HG03025 (cell line): ENCODE measurements at regions not wholly inside any gene's neighbourhood (a gene's known extent, or its start where the extent isn't known, plus 50 kb on each side); places are given as distances from the start of the nearest gene placed in this dataset.
"Not testable (repeated sequence)": the region's sequence is repeated elsewhere in the genome, so short reads cannot be mapped to it uniquely, and the experiment has no call there.

Experiments
- ATAC-seq: cut with Tn5 transposase; IDR thresholded peaks from one replicate; pipeline ENCODE4 v1.9.1; 2021; ENCODE audit warnings: mild to moderate bottlenecking, moderate library complexity; ENCODE audit not compliant: unreplicated experiment, low FRiP score

GRCh38 chr1:185549906-185550305 is 184.3 kb upstream of the HMCN1 start:
- no peak for ATAC-seq

DNA sequence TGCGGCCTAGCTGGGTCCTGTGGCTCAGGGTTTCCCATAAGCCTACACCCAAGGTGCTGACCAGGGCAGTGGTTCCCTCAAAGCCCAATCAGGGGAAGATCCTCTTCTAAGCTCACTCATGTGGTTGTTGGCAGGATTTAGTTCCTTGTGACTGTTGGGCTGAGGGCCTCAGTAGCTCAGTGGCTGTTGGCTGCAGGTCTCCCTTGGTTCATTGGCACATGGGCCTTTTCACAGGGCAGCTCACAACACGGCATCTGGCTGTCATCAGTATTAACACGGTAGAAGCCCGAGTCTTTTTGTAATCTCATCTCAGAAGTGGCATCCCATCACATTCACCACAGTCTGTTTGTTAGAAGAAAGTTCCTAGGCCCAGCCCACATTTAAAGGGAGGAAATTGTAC is 188.2 kb upstream of the HMCN1 start:
- ATAC-seq = no peak

- ATAC-seq = no peak
Observed at GRCh38 chr1:185541871-185542301, 192.3 kb upstream of the HMCN1 start.

DNA sequence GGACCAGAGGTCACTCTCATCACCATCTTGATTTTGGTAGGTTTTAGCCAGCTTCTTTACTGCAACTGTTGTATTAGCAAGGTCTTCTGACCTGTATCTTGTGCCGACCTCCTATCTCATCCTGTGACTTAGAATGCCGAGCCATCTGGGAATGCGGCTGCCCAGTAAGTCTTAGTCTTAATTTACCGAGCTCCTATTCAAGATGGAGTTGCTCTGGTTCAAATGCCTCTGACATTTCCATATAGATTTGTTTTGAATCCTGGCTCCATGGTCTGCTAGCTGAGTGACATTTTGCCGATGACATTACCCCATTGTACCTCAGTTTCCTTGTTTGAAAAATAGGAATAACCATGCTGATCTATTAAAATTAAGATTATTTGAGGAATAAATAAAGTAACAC is 193.9 kb upstream of the HMCN1 start:
- ATAC-seq = no peak

- ATAC-seq = no peak
Observed at GRCh38 chr1:185539277-185539943, 194.8 kb upstream of the HMCN1 start.

DNA sequence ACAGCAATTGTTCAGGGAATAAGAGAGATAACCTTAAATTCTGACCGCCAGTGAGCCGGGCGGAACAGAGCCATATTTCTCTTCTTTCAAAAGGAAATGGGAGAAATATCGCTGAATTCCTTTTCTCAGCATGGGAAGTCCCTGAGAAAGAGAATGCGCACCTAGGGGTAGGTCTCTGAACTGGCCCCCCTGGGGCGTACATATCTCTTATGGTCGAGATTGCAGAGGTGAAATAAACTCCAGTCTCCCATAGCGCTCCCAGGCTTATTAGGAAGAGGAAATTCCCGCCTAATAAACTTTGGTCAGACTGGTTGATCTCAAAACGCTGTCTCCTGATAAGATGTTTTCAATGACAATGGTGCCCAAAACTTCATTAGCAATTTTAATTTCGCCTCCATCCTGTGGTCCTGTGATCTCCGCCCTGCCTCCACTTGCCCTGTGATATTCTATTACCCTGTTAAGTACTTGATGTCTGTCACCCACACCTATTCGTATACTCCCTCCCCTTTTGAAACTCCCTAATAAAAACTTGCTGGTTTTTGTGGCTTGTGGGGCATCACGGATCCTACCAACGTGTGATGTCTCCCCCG is 195.8 kb upstream of the HMCN1 start:
- ATAC-seq = not testable (repeated sequence)

DNA sequence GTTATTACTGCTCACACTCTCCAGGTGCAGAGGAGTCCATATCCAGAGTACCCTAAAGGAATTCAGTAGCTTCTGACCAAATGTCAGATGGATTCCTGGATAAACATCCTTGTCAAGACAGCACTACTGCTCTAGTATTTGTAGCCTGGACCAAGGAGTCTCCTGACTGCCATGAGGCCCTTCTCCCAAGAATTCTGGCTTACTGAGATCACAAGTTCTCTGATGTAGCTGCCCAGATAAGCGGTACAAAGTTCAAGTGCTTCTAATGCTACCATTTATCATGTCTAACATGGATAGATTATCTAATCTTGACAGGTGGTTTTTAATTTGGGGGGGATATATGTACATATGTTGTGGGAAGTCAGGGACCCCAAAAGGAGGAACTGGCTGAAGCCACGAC is 196.6 kb upstream of the HMCN1 start:
- no peak for ATAC-seq

DNA sequence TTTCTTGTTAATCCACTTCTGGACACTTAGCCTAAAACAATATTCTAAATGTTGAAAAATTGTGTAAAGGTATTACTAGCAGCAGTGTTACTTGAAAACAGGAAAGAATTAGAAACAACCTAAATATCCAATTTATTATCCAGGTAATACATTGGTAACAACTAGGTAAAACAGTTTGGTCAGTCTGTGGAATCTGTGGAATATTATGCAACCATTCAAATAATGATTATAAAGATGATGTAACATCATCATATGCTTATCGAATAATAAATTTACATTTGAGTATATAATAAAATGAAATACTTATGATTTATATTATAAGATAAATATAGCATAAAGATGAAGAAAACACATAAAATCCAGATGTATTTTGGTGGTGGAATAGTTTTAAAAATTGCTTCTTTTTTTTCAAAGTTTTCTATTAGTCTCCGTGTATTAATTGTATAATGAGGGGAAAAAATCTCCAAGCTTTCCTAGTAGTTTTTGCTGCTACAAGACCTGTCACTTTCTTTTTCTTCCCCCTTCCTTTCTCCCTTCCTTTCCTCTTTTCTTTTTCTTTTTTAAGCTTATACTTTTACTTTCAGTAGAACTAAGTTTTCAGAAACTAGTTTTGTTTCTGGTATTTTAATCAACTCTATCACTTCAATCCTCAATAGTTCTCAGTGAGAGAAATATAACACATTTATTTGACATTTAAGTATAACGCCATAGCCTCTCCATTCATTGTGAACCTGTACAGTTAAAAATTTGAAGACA is 197.8 kb upstream of the HMCN1 start:
- ATAC-seq = no peak

GRCh38 chr1:185535621-185536020 is 198.6 kb upstream of the HMCN1 start:
- ATAC-seq = no peak

- ATAC-seq = no peak
Observed at GRCh38 chr1:185534801-185535200, 199.4 kb upstream of the HMCN1 start.

DNA sequence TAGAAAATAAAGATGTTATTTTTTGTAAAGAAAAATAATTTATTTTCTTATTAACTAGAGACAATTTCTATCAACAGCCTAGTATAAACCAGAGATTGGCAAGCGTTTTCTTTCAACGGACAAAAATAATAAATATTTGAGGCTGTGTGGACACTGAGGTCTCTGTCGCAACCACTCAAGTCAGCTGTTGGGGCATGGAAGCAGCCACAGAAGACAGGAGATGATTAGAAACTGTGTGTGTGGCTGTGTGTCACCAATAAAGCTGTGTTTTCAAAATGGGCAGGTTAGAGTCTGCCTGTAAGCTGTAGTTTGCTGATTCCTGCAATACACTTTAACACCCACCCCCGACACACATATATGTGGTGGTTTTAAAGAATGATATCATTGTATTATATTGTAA is 200.6 kb upstream of the HMCN1 start:
- no peak for ATAC-seq

GRCh38 chr1:185532856-185533255 is 201.3 kb upstream of the HMCN1 start:
- ATAC-seq = no peak

DNA sequence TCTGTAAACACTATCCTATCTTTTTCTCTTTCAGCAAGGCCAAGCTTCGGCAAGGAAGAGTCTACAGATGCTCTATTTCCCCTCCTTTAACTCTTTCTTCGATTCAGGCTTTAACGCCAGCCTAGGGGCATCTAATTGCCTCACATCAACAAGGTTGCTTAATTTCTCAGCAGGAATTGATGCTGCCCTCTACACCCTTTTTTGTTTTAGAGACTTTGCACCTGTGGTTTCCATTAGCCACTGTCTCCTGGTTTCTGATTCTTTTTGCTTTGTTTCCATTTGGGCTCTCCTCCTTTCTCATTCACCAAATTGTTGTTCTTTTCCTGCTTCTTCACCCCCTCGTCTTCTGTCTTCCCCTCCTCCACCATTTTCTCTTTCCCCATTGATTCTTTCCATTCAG is 202.4 kb upstream of the HMCN1 start:
- ATAC-seq = no peak

GRCh38 chr1:185530215-185530614 is 204.0 kb upstream of the HMCN1 start:
- no peak for ATAC-seq

DNA sequence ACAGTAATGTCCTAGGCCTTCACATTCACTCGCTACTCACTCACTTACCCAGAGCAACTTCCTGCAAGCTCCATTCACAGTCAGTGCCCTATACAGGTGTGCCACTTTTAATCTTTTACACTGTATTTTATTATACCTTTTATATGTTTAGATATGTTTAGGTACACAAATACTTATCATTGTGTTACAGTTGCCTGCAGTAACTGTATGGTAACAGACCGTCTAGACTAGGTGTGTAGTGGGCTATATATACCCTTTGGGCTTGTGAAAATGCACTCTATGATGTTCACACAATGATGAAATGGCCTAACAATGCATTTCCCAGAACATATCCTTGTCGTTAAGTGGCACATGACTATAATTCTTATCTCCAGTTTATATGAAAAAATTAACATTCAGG is 204.5 kb upstream of the HMCN1 start:
- ATAC-seq = no peak

DNA sequence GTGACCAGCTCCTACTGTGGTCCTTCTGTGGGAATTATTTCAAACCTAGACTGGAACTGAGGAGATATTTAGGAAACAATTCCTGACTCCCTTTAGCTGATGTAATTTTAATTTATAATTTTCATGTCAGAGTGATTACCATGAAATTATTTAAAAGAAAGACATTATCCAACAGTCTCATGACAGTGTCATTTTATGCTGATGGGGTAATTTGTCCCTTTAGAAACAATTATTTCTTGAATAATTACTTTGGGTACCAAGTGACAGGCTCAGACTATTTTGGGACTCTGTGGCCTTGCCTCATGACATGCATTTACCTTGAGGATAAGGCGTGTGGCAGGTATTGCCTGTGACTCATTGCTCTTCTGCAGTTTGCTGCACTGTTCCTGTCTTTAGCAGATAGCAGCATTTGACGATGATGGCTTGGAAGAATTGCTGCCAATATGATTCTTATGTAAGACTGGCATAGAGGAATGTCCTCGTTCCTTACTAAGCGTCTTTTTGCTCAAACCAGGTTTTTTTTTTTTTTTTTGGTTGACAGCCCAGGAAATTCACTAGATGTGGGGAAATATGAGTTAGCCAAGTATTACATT is 206.0 kb upstream of the HMCN1 start:
- ATAC-seq = no peak

DNA sequence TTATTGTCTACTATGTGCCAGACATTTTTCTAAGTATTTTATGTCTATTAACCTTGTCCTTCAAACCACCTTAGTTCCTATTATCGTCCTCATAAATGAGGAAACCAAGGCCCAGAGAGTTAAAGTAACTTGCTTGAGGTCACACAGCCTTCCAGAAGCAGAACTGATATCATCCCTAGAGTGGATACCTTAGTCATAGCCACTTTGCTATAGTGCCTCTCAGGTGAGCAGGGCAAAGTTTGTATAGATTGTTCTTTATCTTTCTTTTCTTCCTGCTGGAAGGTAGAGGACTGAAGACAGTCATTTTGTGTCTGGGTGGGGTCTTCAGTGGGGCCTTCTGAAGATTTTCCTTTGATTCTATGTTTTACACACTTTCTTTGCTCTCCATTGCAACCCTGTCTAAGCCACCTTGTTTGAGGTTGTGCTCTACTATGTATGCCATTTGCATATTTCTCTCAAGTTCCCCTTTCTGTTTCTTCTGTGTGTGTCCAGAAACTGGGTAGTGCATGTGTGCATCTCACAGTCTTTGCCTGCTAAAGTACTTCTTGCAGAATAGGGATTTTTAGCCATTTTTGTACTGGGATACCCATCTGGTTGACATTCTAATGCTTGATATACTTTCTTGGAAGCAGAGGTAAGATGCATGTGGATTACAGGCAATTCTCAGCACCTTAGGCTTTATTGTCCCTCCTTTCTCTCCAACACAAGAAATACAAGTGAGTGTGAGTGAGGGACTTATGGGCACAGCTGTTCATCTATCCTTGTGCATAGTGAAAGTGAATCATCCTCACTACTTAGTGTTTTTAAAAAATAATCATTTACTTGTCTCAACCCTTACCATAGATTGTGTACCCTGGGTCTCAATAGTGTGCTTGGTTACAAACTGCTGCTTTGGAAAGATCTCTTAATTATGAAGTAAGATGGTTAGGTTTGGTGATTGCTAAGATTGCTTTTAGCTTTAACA is 207.6 kb upstream of the HMCN1 start:
- ATAC-seq = peak; percentile 100

GRCh38 chr1:185520188-185520920 is 203.3 kb upstream of the IVNS1ABP start:
- no peak for ATAC-seq

DNA sequence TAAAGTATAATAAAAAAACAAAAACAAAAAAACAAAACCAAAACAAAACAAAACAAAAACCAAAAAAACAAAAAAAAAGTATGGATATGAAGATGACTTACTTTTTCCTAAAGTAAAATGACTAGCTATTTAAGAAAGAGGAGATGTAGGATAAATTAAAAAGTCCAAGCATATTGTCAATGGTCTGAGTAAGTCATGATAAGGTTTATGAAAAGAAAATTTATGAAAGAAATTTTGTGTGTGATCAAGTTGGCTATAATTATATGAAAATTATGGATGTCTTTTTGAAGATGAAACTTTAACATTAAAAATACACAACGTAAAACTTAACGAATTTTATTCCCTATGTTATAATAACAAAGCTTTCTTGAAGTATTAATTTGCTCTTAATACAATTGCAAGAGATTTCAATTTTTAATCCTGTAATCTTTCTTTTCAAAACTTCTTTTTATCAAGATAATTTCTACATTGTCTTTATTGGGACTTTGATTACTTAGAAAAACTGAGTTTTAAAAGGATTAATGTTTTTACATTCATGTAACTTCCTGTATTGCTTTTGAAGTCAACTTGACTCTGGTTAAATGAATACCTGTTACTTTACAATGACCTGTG is 200.9 kb upstream of the IVNS1ABP start:
- no peak for ATAC-seq
